ENCODE measurements at regions not wholly inside any gene's neighbourhood (a gene's known extent, or its start where the extent isn't known, plus 50 kb on each side); places are given as distances from the start of the nearest gene placed in this dataset.
"Not testable (repeated sequence)": the region's sequence is repeated elsewhere in the genome, so short reads cannot be mapped to it uniquely, and the experiment has no call there.

DNA sequence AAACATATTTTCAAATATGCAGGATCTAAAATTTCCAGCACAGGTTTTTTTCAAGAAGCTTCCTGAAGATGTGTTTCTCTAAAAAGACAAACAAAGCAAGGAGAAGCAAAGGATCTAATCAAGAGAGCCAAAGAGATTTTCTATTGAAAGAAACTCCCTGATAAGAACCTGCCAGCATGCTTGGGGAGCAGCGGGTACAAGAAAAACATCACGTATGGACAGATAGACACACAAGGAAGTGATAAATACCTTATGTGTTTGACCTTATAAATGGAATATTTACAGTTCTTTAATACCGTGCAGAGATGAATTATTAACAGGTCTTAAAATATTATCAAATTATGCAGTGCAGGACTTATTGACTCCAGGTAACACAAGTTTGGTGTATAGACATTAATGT is 562.1 kb downstream of the DACH1 start:
- TF ChIP-seq CTCF (conservative IDR thresholded peaks at IDR 0.05) = no peak
- H3K27ac ChIP-seq = peak overlapping the region; percentile 86

DNA sequence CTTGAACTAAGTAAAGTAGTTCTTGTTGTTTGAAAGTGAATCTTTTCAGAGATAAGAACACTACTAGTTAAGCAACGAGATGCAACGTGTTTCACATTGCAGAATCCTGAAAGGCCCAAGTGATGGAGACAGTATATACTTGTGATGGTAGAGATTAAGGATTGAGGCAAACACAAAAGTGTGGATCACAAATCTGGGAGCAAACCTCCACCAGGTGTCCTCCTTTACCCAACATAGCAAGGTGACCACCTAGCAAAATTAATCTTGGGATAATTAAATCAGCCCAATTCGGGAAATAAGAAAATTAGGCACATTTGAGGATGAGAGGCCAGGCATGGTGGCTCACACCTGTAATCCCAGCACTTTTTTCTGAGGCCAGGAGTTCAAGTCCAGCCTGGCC is 563.9 kb downstream of the DACH1 start:
- TF ChIP-seq CTCF (conservative IDR thresholded peaks at IDR 0.05) = no peak
- H3K27ac ChIP-seq = peak overlapping the region; percentile 86

DNA sequence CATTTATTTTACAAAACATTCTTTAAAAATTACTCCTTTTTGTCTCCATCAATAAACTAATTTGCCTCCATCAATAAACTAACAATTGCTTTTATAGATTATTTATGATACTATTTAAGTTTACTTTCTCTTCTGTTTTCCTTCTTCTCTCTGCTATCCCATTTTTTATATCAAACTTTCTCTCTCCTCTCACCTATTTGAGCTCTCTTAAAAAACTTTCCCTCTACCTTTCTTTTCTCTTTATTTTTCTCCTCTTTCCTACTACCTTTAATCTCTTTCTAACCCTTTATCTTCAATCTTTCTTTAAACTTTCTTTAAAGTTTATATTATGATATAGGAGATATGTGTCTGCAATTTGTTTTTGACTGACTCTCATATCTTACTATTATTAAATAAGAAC is 566.4 kb downstream of the DACH1 start:
- no peak overlapping the region for H3K27ac ChIP-seq
- TF ChIP-seq CTCF (conservative IDR thresholded peaks at IDR 0.05) = no peak

DNA sequence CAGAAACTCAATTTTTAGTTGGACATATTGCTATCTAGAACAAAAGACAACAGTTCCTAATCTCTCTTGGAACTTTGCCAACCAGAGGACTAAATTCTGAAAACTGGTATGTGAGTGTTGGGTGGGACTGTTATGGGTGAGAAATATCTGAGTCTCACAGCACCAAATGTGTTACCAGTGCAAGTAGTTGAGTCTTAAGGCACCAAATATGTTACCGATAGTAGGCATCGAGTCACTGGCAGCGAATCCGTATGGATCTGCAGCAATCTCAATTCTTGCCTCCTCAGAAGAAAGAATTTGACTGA is 575.2 kb downstream of the DACH1 start:
- TF ChIP-seq CTCF (conservative IDR thresholded peaks at IDR 0.05) = no peak
- H3K27ac ChIP-seq = no peak overlapping the region

DNA sequence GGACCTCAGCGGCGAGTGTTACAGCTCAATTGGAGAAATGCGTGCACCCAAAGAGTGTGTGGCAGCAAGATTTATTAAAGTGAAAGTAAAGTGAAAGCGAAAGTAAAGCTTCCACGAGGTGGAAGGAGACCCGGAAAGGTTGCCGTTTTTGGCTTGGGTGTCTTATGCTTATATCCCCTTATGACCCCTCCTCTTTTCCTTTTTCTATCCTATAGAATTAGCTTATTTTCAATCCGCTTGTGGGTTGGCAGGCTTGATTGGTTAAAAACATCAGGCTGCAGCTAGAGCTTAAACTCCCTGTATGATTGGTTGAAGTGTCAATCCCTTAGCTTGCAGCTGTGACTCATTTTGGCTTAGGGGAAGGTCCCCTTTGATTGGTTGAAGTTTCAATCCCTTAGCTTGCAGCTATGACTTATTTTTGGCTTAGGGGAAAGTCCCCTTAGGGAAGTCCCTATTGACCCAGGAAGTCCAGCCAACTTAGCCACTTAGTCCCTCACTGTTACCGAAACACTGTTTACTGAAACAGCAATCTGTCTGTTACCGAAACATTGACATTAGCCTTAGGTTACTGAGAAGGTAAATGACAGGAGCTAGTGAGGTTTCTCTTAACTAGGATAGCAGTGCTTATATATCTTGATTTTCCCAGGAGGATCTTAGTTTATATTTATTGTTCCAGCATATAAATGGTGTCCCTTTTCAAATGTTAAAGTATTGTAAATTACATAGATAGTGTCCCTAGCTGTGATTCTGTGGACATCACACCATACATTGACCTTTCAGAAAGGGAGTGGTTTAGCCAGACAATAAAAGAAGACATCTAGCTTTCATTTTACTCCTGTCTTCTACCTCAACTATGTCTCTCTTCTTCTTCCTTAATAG is 575.8 kb downstream of the DACH1 start:
- no peak for TF ChIP-seq CTCF (conservative IDR thresholded peaks at IDR 0.05)
- H3K27ac ChIP-seq = no peak overlapping the region

GRCh38 chr13:71289980-71290379 is 577.0 kb downstream of the DACH1 start:
- H3K27ac ChIP-seq = not testable (repeated sequence)

DNA sequence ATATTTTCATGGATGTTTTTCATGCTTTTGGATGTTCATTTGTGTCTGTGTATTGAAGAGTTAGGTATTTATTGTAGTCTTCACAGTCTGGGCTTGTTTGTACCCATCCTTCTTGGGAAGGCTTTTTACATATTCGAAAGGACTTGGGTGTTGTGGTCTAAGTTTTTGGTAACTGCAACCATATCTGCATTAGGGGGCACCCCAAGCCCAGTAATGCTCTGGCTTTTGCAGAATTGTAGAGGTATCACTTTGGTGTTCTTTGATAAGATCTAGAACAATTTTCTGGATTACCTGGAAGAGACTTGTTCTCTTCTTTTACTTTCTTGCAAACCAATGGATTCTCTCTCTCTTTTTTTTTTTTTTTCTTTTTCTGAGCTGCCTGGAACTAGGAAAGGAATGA is 581.3 kb downstream of the DACH1 start:
- H3K27ac ChIP-seq = no peak overlapping the region
- TF ChIP-seq CTCF (conservative IDR thresholded peaks at IDR 0.05) = no peak

GRCh38 chr13:71278512-71278911 is 588.5 kb downstream of the DACH1 start:
- TF ChIP-seq CTCF (conservative IDR thresholded peaks at IDR 0.05) = no peak
- H3K27ac ChIP-seq = no peak overlapping the region

All from VCaP (cell line).